ENCODE measurements at regions not wholly inside any gene's neighbourhood (a gene's known extent, or its start where the extent isn't known, plus 50 kb on each side); places are given as distances from the start of the nearest gene placed in this dataset.
"Not testable (repeated sequence)": the region's sequence is repeated elsewhere in the genome, so short reads cannot be mapped to it uniquely, and the experiment has no call there.

- intact Hi-C loops (cut with DNase I), result no loop called here
- Histone ChIP-seq H3K27ac (peak overlapping the region in 1 of 5 donors; percentile 6), H3K36me3 (replicated peaks in 1 of 2) (no peaks in the 10 kb centered on the region), H3K27me3 (no peaks in the 10 kb centered on the region), H3K9me3 (replicated peaks in 1 of 3) (no peaks in the 10 kb centered on the region), H3K4me3 (no peak overlapping the region), H3K4me1 (replicated peaks in 1 of 2) (peaks cover 6 to 10% of the 10 kb centered on the region in 2 donors)
- TF ChIP-seq POLR2A (IDR thresholded peaks at IDR 0.05) (no peak), CTCF (IDR thresholded peaks at IDR 0.05) (no peak)
- WGBS, 4 donors, result 86 to 91% (median 88%) methylated on average over 8 to 16 of the region's 16 CpGs
- no peak for DNase-seq
Observed at GRCh38 chr2:241966647-241967466, 97.3 kb downstream of the RTP5 start.

- TF ChIP-seq POLR2A (IDR thresholded peaks at IDR 0.05), result no peak
- 90 to 97% (median 95%) methylated on average over 15 to 17 of the region's 17 CpGs for WGBS, 4 donors
- Histone ChIP-seq H3K9me3 (replicated peaks in 1 of 3) (no peaks in the 10 kb centered on the region), H3K27me3 (no peaks in the 10 kb centered on the region), H3K36me3 (replicated peaks in 1 of 2) (no peaks in the 10 kb centered on the region), H3K4me3 (no peak overlapping the region), H3K27ac (no peak overlapping the region), H3K4me1 (replicated peaks in 1 of 2) (peaks cover 6 to 10% of the 10 kb centered on the region in 2 donors)
- intact Hi-C loops (cut with DNase I), result no loop called here
- DNase-seq, result no peak
Observed at GRCh38 chr2:241967467-241968144, 98.1 kb downstream of the RTP5 start.

- Histone ChIP-seq H3K4me3 (no peak overlapping the region), H3K27ac (no peak overlapping the region), H3K9me3 (replicated peaks in 1 of 3) (no peaks in the 10 kb centered on the region), H3K4me1 (replicated peaks in 1 of 2) (peaks cover 6 to 10% of the 10 kb centered on the region in 2 donors), H3K27me3 (no peaks in the 10 kb centered on the region), H3K36me3 (replicated peaks in 1 of 2) (no peaks in the 10 kb centered on the region)
- no peak for TF ChIP-seq POLR2A (IDR thresholded peaks at IDR 0.05)
- TF ChIP-seq CTCF (IDR thresholded peaks at IDR 0.05), result no peak
- DNase-seq, result no peak
- 92 to 98% (median 93%) methylated on average over 9 of the region's 9 CpGs for whole genome bisulfite sequencing, 4 donors
- intact Hi-C loops (cut with DNase I), result no loop called here
Observed at GRCh38 chr2:241968417-241968816, 98.9 kb downstream of the RTP5 start.

DNA sequence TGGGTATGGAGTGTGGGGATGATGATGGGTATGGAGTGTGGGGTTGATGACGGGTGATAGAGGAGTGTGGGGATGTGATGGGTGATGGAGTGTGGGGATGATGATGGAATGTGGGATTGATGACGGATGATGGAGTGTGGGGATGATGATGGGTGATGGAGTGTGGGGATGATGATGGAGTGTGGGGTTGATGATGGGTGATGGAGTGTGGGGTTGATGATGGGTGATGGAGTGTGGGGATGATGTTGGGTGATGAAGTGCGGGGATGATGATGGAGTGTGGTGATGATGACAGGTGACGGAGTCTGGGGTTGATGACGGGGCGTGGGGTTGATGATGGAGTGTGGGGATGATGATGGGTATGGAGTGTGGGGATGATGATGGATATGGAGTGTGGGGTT, 99.7 kb downstream of the RTP5 start:
- DNase-seq, result not testable (repeated sequence)
- WGBS, 4 donors, result 92 to 98% (median 96%) methylated on average over 6 of the region's 6 CpGs

GRCh38 chr2:241970716-241971115, 101.2 kb downstream of the RTP5 start:
- Histone ChIP-seq H3K4me1 (replicated peaks in 1 of 2) (peaks cover under 1 to 5% of the 10 kb centered on the region in 2 donors), H3K9me3 (replicated peaks in 1 of 3) (no peaks in the 10 kb centered on the region), H3K36me3 (replicated peaks in 1 of 2) (no peaks in the 10 kb centered on the region), H3K4me3 (no peak overlapping the region), H3K27me3 (no peaks in the 10 kb centered on the region), H3K27ac (no peak overlapping the region)
- WGBS, 4 donors, result 74 to 86% (median 83%) methylated on average over 5 of the region's 5 CpGs
- intact Hi-C loops (cut with DNase I), result no loop called here
- TF ChIP-seq CTCF (IDR thresholded peaks at IDR 0.05) (no peak), POLR2A (IDR thresholded peaks at IDR 0.05) (no peak)
- DNase-seq, result no peak

More for the DNA sequence above, 99.7 kb downstream of the RTP5 start:
- H3K36me3 ChIP-seq (replicated peaks in 1 of 2); intact Hi-C loops (cut with DNase I); H3K4me3 ChIP-seq; H3K9me3 ChIP-seq (replicated peaks in 1 of 3); H3K27me3 ChIP-seq; H3K4me1 ChIP-seq (replicated peaks in 1 of 2); H3K27ac ChIP-seq: not testable (repeated sequence)

Measured in adrenal gland (tissue), 9 donors.